OCI-LY7 (cell line): ENCODE measurements at regions not wholly inside any gene's neighbourhood (a gene's known extent, or its start where the extent isn't known, plus 50 kb on each side); places are given as distances from the start of the nearest gene placed in this dataset.

Experiments
- BruUV-seq: library from RNA; stranded (reverse); fragments of 400-500 nt; replicated peaks from 2 replicates; lab custom pipeline; 2021; lab: Mats Ljungman, UMichigan
- CTCF ChIA-PET: fragments of 300-600 bp; sonication (Branson Sonifier 250); formaldehyde crosslinking; loops from one replicate; lab custom pipeline; 2022; ENCODE audit warnings: antibody characterized with exemption; ENCODE audit not compliant: unreplicated experiment; lab: Charles Lee
- POLR2A ChIA-PET: fragments of 300-600 bp; sonication (Branson Sonifier 250); formaldehyde crosslinking; loops from one replicate; lab custom pipeline; 2022; ENCODE audit warnings: antibody characterized with exemption; lab: Charles Lee
- DNase-seq: peaks from one replicate; pipeline ENCODE4 v3.0.0-alpha.2; 2015; ENCODE audit warnings: low spot score
- H2AFZ ChIP-seq: fragments of 200-600 bp; sonication (generic), shearing (Covaris generic); 2 replicates; pipeline ENCODE4 v1.6.1; 2014; ENCODE audit warnings: mild to moderate bottlenecking, antibody characterized with exemption, low read length, moderate library complexity
- H3K27ac ChIP-seq: fragments of 200-600 bp; sonication (generic); 2 replicates; pipeline ENCODE4 v1.5.1; 2014; ENCODE audit warnings: mixed run types, low read depth, mild to moderate bottlenecking, moderate library complexity, low read length, inconsistent platforms; ENCODE audit not compliant: poor library complexity, severe bottlenecking
- H3K36me3 ChIP-seq: fragments of 200-600 bp; sonication (generic); 2 replicates; pipeline ENCODE4 v1.6.1; 2014; ENCODE audit warnings: mild to moderate bottlenecking, antibody characterized with exemption, low read length, moderate library complexity, mixed read lengths; ENCODE audit not compliant: insufficient read depth
- H3K4me1 ChIP-seq: fragments of 200-600 bp; sonication (generic); 2 replicates; pipeline ENCODE4 v1.5.1; 2014; ENCODE audit warnings: mild to moderate bottlenecking, low read length; ENCODE audit not compliant: insufficient read depth, poor library complexity, severe bottlenecking
- H3K4me2 ChIP-seq: fragments of 200-600 bp; sonication (generic); 2 replicates; pipeline ENCODE4 v1.6.1; 2014; ENCODE audit warnings: mild to moderate bottlenecking, low read length
- H3K4me3 ChIP-seq: fragments of 200-600 bp; sonication (generic); 2 replicates; pipeline ENCODE4 v1.5.1; 2014; ENCODE audit warnings: mild to moderate bottlenecking, low read depth, low read length; ENCODE audit not compliant: poor library complexity, severe bottlenecking
- H3K79me2 ChIP-seq: fragments of 200-600 bp; sonication (generic); 2 replicates; pipeline ENCODE4 v1.6.1; 2016; ENCODE audit warnings: low read depth, mild to moderate bottlenecking, low read length, moderate library complexity, mixed read lengths; ENCODE audit not compliant: insufficient read depth
- H3K9me2 ChIP-seq: fragments of 200-600 bp; sonication (generic); 2 replicates; pipeline ENCODE4 v1.6.1; 2016; ENCODE audit warnings: mild to moderate bottlenecking, low read length, mixed read lengths; ENCODE audit not compliant: insufficient read depth
- H3K9me3 ChIP-seq: fragments of 200-600 bp; sonication (generic); 2 replicates; pipeline ENCODE4 v1.6.1; 2014; ENCODE audit warnings: mild to moderate bottlenecking, mixed run types, low read length, mixed read lengths
- H4K20me1 ChIP-seq: fragments of 200-600 bp; sonication (generic); 2 replicates; pipeline ENCODE4 v1.6.1; 2014; ENCODE audit warnings: mild to moderate bottlenecking, antibody characterized with exemption, low read length, moderate library complexity, mixed read lengths; ENCODE audit not compliant: insufficient read depth
- EZH2phosphoT487 ChIP-seq: fragments of 200-600 bp; sonication (generic); IDR thresholded peaks from 2 replicates; pipeline ENCODE4 v1.6.1; 2018; ENCODE audit warnings: low read depth, borderline replicate concordance, mild to moderate bottlenecking, mixed run types, antibody characterized with exemption, low read length, moderate library complexity, mixed read lengths
- intact Hi-C: fragments of 100-400 bp; cut with micrococcal nuclease; formaldehyde crosslinking; loops from one replicate; pipeline ENCODE4 v1.10.0; 2022; ENCODE audit not compliant: unreplicated experiment
- TF ChIP-seq, protein P1 (sequence below): fragments of 200-600 bp; sonication (generic); conservative IDR thresholded peaks from 2 replicates; pipeline ENCODE4 v1.5.1; 2014; ENCODE audit warnings: mild to moderate bottlenecking, antibody characterized with exemption, low read length, moderate library complexity, mixed read lengths

DNA sequence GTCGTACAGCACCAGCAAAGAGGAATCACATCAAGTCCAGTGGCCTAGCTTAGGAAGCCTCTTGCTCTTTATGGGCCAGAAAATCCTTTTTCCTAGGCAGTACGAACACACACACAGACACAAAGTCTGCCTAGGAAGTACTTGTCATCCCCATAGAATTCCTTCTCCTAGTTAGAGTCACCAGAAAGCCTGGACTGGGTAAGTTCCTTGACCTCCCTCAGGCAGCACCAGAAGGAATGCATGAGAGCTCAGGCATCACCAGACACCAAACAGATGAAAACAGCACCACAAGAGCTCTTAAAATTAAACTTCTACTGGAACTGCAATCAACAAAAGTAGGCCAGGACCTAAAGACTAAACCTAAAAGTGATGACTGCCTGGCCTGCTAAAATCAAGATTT, 192.9 kb upstream of the CCDC54 start:
- intact Hi-C loops = no loop called here
- H2AFZ ChIP-seq = no peak overlapping the region
- H3K36me3 ChIP-seq = no peaks in the 10 kb centered on the region
- no peak overlapping the region for H3K4me2 ChIP-seq
- H3K4me3 ChIP-seq = no peak overlapping the region
- H3K79me2 ChIP-seq = no peaks in the 10 kb centered on the region
- CTCF ChIA-PET = interaction anchor here (1.0 kb wide), 1 partner anchor 9 kb away, joined by 3 read pairs; no protein-coding TSS in a partner anchor
- POLR2A ChIA-PET = interaction anchor here (0.9 to 1.5 kb wide), 3 partner anchors 9 to 1062 kb away, joined by 3 to 5 read pairs (median 3); no protein-coding TSS in a partner anchor
- H3K4me1 ChIP-seq = no peaks in the 10 kb centered on the region
- H3K9me3 ChIP-seq = no peaks in the 10 kb centered on the region
- no TSS peak for BruUV-seq
- H4K20me1 ChIP-seq = no peaks in the 10 kb centered on the region
- no peak for DNase-seq
- H3K27ac ChIP-seq = no peak overlapping the region
- H3K9me2 ChIP-seq = no peaks in the 10 kb centered on the region
- TF ChIP-seq EZH2phosphoT487 = no peak
- TF ChIP-seq, protein P1, sequence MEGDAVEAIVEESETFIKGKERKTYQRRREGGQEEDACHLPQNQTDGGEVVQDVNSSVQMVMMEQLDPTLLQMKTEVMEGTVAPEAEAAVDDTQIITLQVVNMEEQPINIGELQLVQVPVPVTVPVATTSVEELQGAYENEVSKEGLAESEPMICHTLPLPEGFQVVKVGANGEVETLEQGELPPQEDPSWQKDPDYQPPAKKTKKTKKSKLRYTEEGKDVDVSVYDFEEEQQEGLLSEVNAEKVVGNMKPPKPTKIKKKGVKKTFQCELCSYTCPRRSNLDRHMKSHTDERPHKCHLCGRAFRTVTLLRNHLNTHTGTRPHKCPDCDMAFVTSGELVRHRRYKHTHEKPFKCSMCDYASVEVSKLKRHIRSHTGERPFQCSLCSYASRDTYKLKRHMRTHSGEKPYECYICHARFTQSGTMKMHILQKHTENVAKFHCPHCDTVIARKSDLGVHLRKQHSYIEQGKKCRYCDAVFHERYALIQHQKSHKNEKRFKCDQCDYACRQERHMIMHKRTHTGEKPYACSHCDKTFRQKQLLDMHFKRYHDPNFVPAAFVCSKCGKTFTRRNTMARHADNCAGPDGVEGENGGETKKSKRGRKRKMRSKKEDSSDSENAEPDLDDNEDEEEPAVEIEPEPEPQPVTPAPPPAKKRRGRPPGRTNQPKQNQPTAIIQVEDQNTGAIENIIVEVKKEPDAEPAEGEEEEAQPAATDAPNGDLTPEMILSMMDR = no peak

DNA sequence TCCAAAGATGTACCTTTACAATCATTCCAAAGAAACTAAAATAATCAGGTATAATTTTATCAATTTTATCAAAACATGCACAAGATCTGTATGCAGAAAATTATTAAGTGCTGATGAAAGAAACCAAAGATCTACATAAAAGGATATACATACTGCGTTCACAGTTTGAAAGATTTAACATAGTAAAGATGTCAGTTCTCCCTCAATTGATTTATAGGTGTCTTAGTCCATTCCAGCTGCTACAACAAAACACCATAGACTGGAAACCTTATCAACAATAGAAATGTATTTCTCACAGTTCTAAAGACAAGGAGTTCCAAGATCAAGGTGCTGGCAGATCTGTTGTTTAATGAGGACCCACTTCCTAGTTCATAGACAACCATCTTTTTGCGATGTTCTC, 189.0 kb upstream of the CCDC54 start:
- DNase-seq = no peak
- H3K9me2 ChIP-seq = no peaks in the 10 kb centered on the region
- H3K36me3 ChIP-seq = no peaks in the 10 kb centered on the region
- no peak overlapping the region for H3K27ac ChIP-seq
- H3K79me2 ChIP-seq = no peaks in the 10 kb centered on the region
- no peak overlapping the region for H3K4me3 ChIP-seq
- no TSS peak for BruUV-seq
- no peaks in the 10 kb centered on the region for H3K4me1 ChIP-seq
- no peak for TF ChIP-seq EZH2phosphoT487
- TF ChIP-seq, protein P1 = no peak
- no peak overlapping the region for H3K4me2 ChIP-seq
- CTCF ChIA-PET = no interaction called here
- H3K9me3 ChIP-seq = no peaks in the 10 kb centered on the region
- intact Hi-C loops = no loop called here
- POLR2A ChIA-PET = no interaction called here
- no peaks in the 10 kb centered on the region for H4K20me1 ChIP-seq
- H2AFZ ChIP-seq = no peak overlapping the region

DNA sequence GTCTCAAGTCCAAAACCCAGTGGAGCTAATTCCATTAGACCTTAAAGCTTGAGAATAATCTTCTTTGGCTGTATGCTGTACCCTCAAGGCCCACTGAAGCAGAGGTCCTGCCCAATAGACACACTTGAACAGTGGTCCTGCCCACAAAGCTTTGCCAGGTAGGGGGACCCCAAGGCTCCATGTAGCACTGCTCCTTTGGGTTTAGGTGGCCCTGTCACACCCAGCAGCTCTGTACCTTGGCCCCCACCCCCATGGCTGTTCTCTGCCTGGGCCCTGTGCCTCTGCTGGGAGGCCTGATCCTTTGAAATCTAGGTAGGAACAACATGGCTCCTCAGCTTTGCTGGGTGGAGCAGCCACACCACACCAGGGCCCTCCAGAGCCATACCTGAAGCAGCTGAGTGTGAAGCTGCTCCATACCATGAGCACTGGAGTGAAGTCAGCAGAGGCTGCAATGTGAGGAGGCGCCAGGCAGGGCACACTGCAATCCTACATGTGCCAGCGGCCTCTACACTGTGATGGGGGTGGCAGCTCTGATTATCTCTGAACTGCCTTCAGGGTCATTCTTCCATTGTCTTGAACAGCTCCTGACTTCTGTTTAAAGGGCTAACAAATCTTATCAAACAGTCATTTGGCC, 188.0 kb upstream of the CCDC54 start:
- no peaks in the 10 kb centered on the region for H3K9me3 ChIP-seq
- no peaks in the 10 kb centered on the region for H3K79me2 ChIP-seq
- no peak overlapping the region for H3K27ac ChIP-seq
- ChIA-PET CTCF (no interaction called here), POLR2A (no interaction called here)
- H4K20me1 ChIP-seq = no peaks in the 10 kb centered on the region
- H3K4me3 ChIP-seq = no peak overlapping the region
- DNase-seq = no peak
- no TSS peak for BruUV-seq
- H3K36me3 ChIP-seq = no peaks in the 10 kb centered on the region
- no peak overlapping the region for H2AFZ ChIP-seq
- no peak for TF ChIP-seq EZH2phosphoT487
- TF ChIP-seq, protein P1 = no peak
- intact Hi-C loops = no loop called here
- H3K4me2 ChIP-seq = no peak overlapping the region
- no peaks in the 10 kb centered on the region for H3K4me1 ChIP-seq
- no peaks in the 10 kb centered on the region for H3K9me2 ChIP-seq
